Uterus (tissue), 2 donors: ENCODE measurements at regions not wholly inside any gene's neighbourhood (a gene's known extent, or its start where the extent isn't known, plus 50 kb on each side); places are given as distances from the start of the nearest gene placed in this dataset.

Experiments used
- CTCF ChIP-seq, 4 experiments: fragments of 200-600 bp in 2 of 4; fragments of 450-650 bp in 2 of 4; sonication (generic) in 2 of 4; IDR thresholded peaks; one replicate each; pipeline ENCODE4 v1.5.1; 2016 to 2019; ENCODE audit warnings: antibody characterized with exemption in 4 of 4, mild to moderate bottlenecking in 2 of 4, moderate library complexity in 1 of 4
- POLR2A ChIP-seq, 2 donors: fragments of 450-650 bp; IDR thresholded peaks; one replicate each; pipeline ENCODE4 v1.6.1; 2016; ENCODE audit warnings: antibody characterized with exemption in 2 of 2, mild to moderate bottlenecking in 1 of 2, moderate library complexity in 1 of 2

- TF ChIP-seq CTCF (IDR thresholded peaks at IDR 0.05): no peak
- TF ChIP-seq POLR2A (IDR thresholded peaks at IDR 0.05): no peak
These were observed 338.1 kb upstream of the SPHKAP start for GRCh38 chr2:228519561-228519960.
